Natural killer cell treated with Interleukin-12 subunit alpha and Interleukin-12 subunit beta and Interleukin-15 and Interleukin-18, amount 100 ng/mL, for 72 hours (primary cell): ENCODE measurements at regions not wholly inside any gene's neighbourhood (a gene's known extent, or its start where the extent isn't known, plus 50 kb on each side); places are given as distances from the start of the nearest gene placed in this dataset.

ENCODE experiments used
- ATAC-seq, 2 donors: fragments of 150-1000 bp; cut with Tn5 transposase in 1 of 2; sonication (Bioruptor Pico), chemical (Tn5 transposase) in 1 of 2; 2 replicates each; pipeline ENCODE4 v1.10.0; 2021
- DNase-seq: peaks from one replicate; pipeline ENCODE4 v3.0.0; 2022; ENCODE audit warnings: low spot score
- H3K27ac Mint-ChIP-seq, 2 donors: 1 replicate in 1 of 2; 2 replicates in 1 of 2; pipeline ENCODE4 v1.8.0; 2022; ENCODE audit warnings: mixed read lengths in 2 of 2, mild to moderate bottlenecking in 1 of 2, moderate library complexity in 1 of 2
- H3K27me3 Mint-ChIP-seq, 2 donors: 1 replicate in 1 of 2; 2 replicates in 1 of 2; pipeline ENCODE4 v1.8.0; 2022; ENCODE audit warnings: mixed read lengths in 2 of 2
- H3K36me3 Mint-ChIP-seq: one replicate; pipeline ENCODE4 v1.8.0; 2022; ENCODE audit warnings: mixed read lengths
- H3K4me1 Mint-ChIP-seq, 2 donors: 1 replicate in 1 of 2; 2 replicates in 1 of 2; pipeline ENCODE4 v1.8.0; 2022; ENCODE audit warnings: low read depth in 2 of 2, mixed read lengths in 2 of 2, mild to moderate bottlenecking in 1 of 2
- H3K4me3 Mint-ChIP-seq: one replicate; pipeline ENCODE4 v1.8.0; 2022; ENCODE audit warnings: mixed read lengths
- H3K9me3 Mint-ChIP-seq: 2 replicates; pipeline ENCODE4 v1.8.0; 2022; ENCODE audit warnings: mixed read lengths

GRCh38 chr16:85348911-85349334 lies 236.7 kb upstream of the CIBAR2 start:
- H3K27me3 Mint-ChIP-seq: peaks cover 13 to 25% of the 10 kb centered on the region in 2 donors
- H3K9me3 Mint-ChIP-seq: peaks cover 7% of the 10 kb centered on the region
- H3K4me3 Mint-ChIP-seq: no peak overlapping the region
- no peak for DNase-seq
- no peaks in the 10 kb centered on the region for H3K36me3 Mint-ChIP-seq
- no peak for ATAC-seq
- no peak overlapping the region for H3K27ac Mint-ChIP-seq
- peaks cover 2 to 8% of the 10 kb centered on the region in 2 donors for H3K4me1 Mint-ChIP-seq

GRCh38 chr16:85349365-85350145 lies 237.3 kb upstream of the CIBAR2 start:
- no peaks in the 10 kb centered on the region for H3K36me3 Mint-ChIP-seq
- DNase-seq (no peak), ATAC-seq (peak in 1 of 2 donors; percentile 18)
- peaks cover 15 to 30% of the 10 kb centered on the region in 2 donors for H3K27me3 Mint-ChIP-seq
- peaks cover 7% of the 10 kb centered on the region for H3K9me3 Mint-ChIP-seq
- no peak overlapping the region for H3K27ac Mint-ChIP-seq
- H3K4me1 Mint-ChIP-seq: peaks cover 2 to 8% of the 10 kb centered on the region in 2 donors
- no peak overlapping the region for H3K4me3 Mint-ChIP-seq

GRCh38 chr16:85350146-85350728 lies 238.0 kb upstream of the CIBAR2 start:
- H3K4me1 Mint-ChIP-seq: peaks cover 2 to 8% of the 10 kb centered on the region in 2 donors
- H3K27ac Mint-ChIP-seq: no peak overlapping the region
- no peak overlapping the region for H3K4me3 Mint-ChIP-seq
- H3K27me3 Mint-ChIP-seq: peaks cover 15 to 30% of the 10 kb centered on the region in 2 donors
- no peaks in the 10 kb centered on the region for H3K36me3 Mint-ChIP-seq
- H3K9me3 Mint-ChIP-seq: peaks cover 7% of the 10 kb centered on the region
- DNase-seq (no peak), ATAC-seq (no peak)

GRCh38 chr16:85350973-85351372 lies 238.7 kb upstream of the CIBAR2 start:
- no peak for ATAC-seq
- no peak for DNase-seq
- Mint-ChIP-seq H3K4me3 (no peak overlapping the region), H3K27ac (no peak overlapping the region), H3K4me1 (peaks cover 0 to 4% of the 10 kb centered on the region in 2 donors), H3K9me3 (peaks cover 3% of the 10 kb centered on the region), H3K27me3 (peaks cover 11 to 23% of the 10 kb centered on the region in 2 donors), H3K36me3 (no peaks in the 10 kb centered on the region)

GRCh38 chr16:85353013-85353412 lies 240.7 kb upstream of the CIBAR2 start:
- DNase-seq (no peak), ATAC-seq (no peak)
- no peaks in the 10 kb centered on the region for H3K36me3 Mint-ChIP-seq
- no peak overlapping the region for H3K27ac Mint-ChIP-seq
- no peaks in the 10 kb centered on the region for H3K4me1 Mint-ChIP-seq
- no peak overlapping the region for H3K4me3 Mint-ChIP-seq
- H3K27me3 Mint-ChIP-seq: peaks cover 5 to 12% of the 10 kb centered on the region in 2 donors
- no peaks in the 10 kb centered on the region for H3K9me3 Mint-ChIP-seq

- Mint-ChIP-seq H3K27ac (no peak overlapping the region), H3K4me3 (no peak overlapping the region), H3K9me3 (no peaks in the 10 kb centered on the region), H3K36me3 (no peaks in the 10 kb centered on the region), H3K4me1 (no peaks in the 10 kb centered on the region), H3K27me3 (peaks cover 5 to 7% of the 10 kb centered on the region in 2 donors)
- DNase-seq (no peak), ATAC-seq (no peak)
Measured at GRCh38 chr16:85353839-85354685, 241.8 kb upstream of the CIBAR2 start.

- ATAC-seq (no peak), DNase-seq (no peak)
- Mint-ChIP-seq H3K4me3 (no peak overlapping the region), H3K27me3 (peaks cover 3 to 7% of the 10 kb centered on the region in 2 donors), H3K36me3 (no peaks in the 10 kb centered on the region), H3K9me3 (no peaks in the 10 kb centered on the region), H3K27ac (no peak overlapping the region), H3K4me1 (no peaks in the 10 kb centered on the region)
Measured at GRCh38 chr16:85354686-85355514, 242.6 kb upstream of the CIBAR2 start.

- peaks cover 3 to 7% of the 10 kb centered on the region in 2 donors for H3K27me3 Mint-ChIP-seq
- no peaks in the 10 kb centered on the region for H3K36me3 Mint-ChIP-seq
- no peaks in the 10 kb centered on the region for H3K9me3 Mint-ChIP-seq
- H3K27ac Mint-ChIP-seq: no peak overlapping the region
- no peaks in the 10 kb centered on the region for H3K4me1 Mint-ChIP-seq
- H3K4me3 Mint-ChIP-seq: no peak overlapping the region
- no peak for ATAC-seq
- DNase-seq: no peak
Measured at GRCh38 chr16:85355515-85355837, 243.2 kb upstream of the CIBAR2 start.

- Mint-ChIP-seq H3K36me3 (no peaks in the 10 kb centered on the region), H3K4me3 (no peak overlapping the region), H3K27ac (no peak overlapping the region), H3K27me3 (peaks cover 3 to 13% of the 10 kb centered on the region in 2 donors), H3K9me3 (no peaks in the 10 kb centered on the region), H3K4me1 (no peaks in the 10 kb centered on the region)
- no peak for ATAC-seq
- no peak for DNase-seq
Measured at GRCh38 chr16:85356157-85356556, 243.9 kb upstream of the CIBAR2 start.

- DNase-seq (no peak), ATAC-seq (no peak)
- Mint-ChIP-seq H3K27ac (no peak overlapping the region), H3K27me3 (peaks cover 3 to 15% of the 10 kb centered on the region in 2 donors), H3K36me3 (no peaks in the 10 kb centered on the region), H3K4me3 (no peak overlapping the region), H3K9me3 (no peaks in the 10 kb centered on the region), H3K4me1 (no peaks in the 10 kb centered on the region)
Measured at GRCh38 chr16:85357323-85357722, 245.1 kb upstream of the CIBAR2 start.

GRCh38 chr16:85357924-85358505 lies 245.7 kb upstream of the CIBAR2 start:
- DNase-seq (no peak), ATAC-seq (no peak)
- Mint-ChIP-seq H3K27me3 (peaks cover 3 to 15% of the 10 kb centered on the region in 2 donors), H3K9me3 (no peaks in the 10 kb centered on the region), H3K4me3 (no peak overlapping the region), H3K27ac (no peak overlapping the region), H3K4me1 (no peaks in the 10 kb centered on the region), H3K36me3 (no peaks in the 10 kb centered on the region)

GRCh38 chr16:85358704-85359146 lies 246.5 kb upstream of the CIBAR2 start:
- Mint-ChIP-seq H3K4me1 (no peaks in the 10 kb centered on the region), H3K27ac (no peak overlapping the region), H3K9me3 (no peaks in the 10 kb centered on the region), H3K36me3 (no peaks in the 10 kb centered on the region), H3K4me3 (no peak overlapping the region), H3K27me3 (peaks cover 3 to 15% of the 10 kb centered on the region in 2 donors)
- ATAC-seq (no peak), DNase-seq (no peak)
